Mucosa of descending colon (tissue), 3 donors: ENCODE measurements at regions not wholly inside any gene's neighbourhood (a gene's known extent, or its start where the extent isn't known, plus 50 kb on each side); places are given as distances from the start of the nearest gene placed in this dataset.

Experiments
- ATAC-seq: fragments of 200-7000 bp; cut with Tn5 transposase; one replicate; pipeline ENCODE4 v1.9.1; 2020; ENCODE audit warnings: mild to moderate bottlenecking, moderate library complexity
- DNase-seq, 3 donors: peaks; one replicate each; pipeline ENCODE4 v3.0.0-alpha.2; 2020
- H3K36me3 ChIP-seq: fragments of 200-600 bp; one replicate; pipeline ENCODE4 v1.8.0; 2021; ENCODE audit warnings: low read depth, mild to moderate bottlenecking
- H3K4me1 ChIP-seq: fragments of 200-600 bp; one replicate; pipeline ENCODE4 v1.8.0; 2021; ENCODE audit warnings: low read depth, mild to moderate bottlenecking
- H3K4me3 ChIP-seq: fragments of 200-600 bp; one replicate; pipeline ENCODE4 v1.8.0; 2021; ENCODE audit warnings: mild to moderate bottlenecking
- H3K9me3 ChIP-seq: fragments of 200-600 bp; one replicate; pipeline ENCODE4 v1.8.0; 2021; ENCODE audit warnings: mild to moderate bottlenecking
- intact Hi-C, 2 donors: fragments of 100-400 bp; cut with DNase I in 1 of 2; cut with micrococcal nuclease in 1 of 2; formaldehyde crosslinking; loops; one replicate each; pipeline versions ENCODE4 v1.11.0 to v1.11.1; 2022; cut with DNase I, micrococcal nuclease
- TF ChIP-seq, protein P1 (sequence below): fragments of 200-600 bp; IDR thresholded peaks from one replicate; pipeline ENCODE4 v1.8.0; 2022; ENCODE audit warnings: antibody characterized with exemption, mild to moderate bottlenecking
- donor health status: DM: no; HTN: no; CAD: no; lungs with moderate emphysema.
- donor health status: DM: no; HTN: no; CAD: no.
- donor health status: DM: no; HTN: yes; CAD: no.

GRCh38 chr5:159430361-159431012, 100.2 kb upstream of the IL12B start:
- TF ChIP-seq, protein P1, sequence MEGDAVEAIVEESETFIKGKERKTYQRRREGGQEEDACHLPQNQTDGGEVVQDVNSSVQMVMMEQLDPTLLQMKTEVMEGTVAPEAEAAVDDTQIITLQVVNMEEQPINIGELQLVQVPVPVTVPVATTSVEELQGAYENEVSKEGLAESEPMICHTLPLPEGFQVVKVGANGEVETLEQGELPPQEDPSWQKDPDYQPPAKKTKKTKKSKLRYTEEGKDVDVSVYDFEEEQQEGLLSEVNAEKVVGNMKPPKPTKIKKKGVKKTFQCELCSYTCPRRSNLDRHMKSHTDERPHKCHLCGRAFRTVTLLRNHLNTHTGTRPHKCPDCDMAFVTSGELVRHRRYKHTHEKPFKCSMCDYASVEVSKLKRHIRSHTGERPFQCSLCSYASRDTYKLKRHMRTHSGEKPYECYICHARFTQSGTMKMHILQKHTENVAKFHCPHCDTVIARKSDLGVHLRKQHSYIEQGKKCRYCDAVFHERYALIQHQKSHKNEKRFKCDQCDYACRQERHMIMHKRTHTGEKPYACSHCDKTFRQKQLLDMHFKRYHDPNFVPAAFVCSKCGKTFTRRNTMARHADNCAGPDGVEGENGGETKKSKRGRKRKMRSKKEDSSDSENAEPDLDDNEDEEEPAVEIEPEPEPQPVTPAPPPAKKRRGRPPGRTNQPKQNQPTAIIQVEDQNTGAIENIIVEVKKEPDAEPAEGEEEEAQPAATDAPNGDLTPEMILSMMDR = no peak
- H3K4me3 ChIP-seq = no peak overlapping the region
- DNase-seq (no peak), ATAC-seq (no peak)
- H3K9me3 ChIP-seq = no peaks in the 10 kb centered on the region
- H3K36me3 ChIP-seq = no peaks in the 10 kb centered on the region
- H3K4me1 ChIP-seq = no peaks in the 10 kb centered on the region
- intact Hi-C loops = no loop called here

DNA sequence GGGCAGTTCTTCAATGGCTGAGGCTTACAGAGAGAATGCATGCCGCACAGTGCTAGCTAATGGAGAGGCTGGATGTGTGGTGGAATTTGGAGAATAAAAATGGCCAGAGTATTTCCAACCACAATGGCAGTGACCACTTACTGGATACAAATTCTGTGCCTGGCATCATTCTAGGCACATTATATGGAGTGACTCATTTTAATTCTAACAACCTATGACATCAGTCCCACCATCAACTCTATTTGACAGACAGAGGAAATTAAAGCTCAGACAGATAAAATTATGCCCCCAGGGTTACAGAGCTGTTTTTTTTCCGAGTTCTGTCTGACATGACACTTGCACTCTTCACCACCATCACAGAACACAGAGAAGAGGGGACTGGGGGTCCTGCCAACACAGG, 105.6 kb upstream of the IL12B start:
- Histone ChIP-seq H3K9me3 (no peaks in the 10 kb centered on the region), H3K4me1 (no peaks in the 10 kb centered on the region), H3K36me3 (no peaks in the 10 kb centered on the region), H3K4me3 (no peak overlapping the region)
- no peak for ATAC-seq
- no peak for DNase-seq
- TF ChIP-seq, protein P1 = no peak
- intact Hi-C loops = no loop called here

DNA sequence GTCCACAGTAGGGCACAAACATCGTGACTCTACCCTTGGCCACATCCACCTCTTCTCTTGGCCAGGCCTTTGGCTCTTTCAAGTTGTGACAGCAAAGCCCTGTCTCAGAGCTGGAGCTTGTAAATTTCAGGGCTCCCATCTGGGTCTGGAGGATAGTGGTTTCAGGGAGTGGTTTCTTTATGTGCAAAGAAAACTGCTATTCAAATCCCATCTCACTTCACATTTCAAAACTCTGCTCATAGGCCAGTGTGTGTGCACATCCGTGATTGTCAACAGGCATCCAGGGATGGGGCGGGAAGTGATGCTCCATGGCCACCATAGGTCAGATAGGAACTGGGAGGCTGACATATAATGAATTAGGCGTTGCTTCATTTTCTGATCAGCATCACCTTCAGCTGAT, 107.8 kb upstream of the IL12B start:
- H3K4me1 ChIP-seq = no peaks in the 10 kb centered on the region
- no peaks in the 10 kb centered on the region for H3K36me3 ChIP-seq
- ATAC-seq (no peak), DNase-seq (no peak)
- TF ChIP-seq, protein P1 = no peak
- intact Hi-C loops = no loop called here
- H3K9me3 ChIP-seq = no peaks in the 10 kb centered on the region
- no peak overlapping the region for H3K4me3 ChIP-seq

GRCh38 chr5:159439002-159439401, 108.7 kb upstream of the IL12B start:
- ATAC-seq = no peak
- Histone ChIP-seq H3K4me1 (no peaks in the 10 kb centered on the region), H3K9me3 (no peaks in the 10 kb centered on the region), H3K4me3 (no peak overlapping the region), H3K36me3 (no peaks in the 10 kb centered on the region)
- intact Hi-C loops = no loop called here
- DNase-seq = no peak
- TF ChIP-seq, protein P1 = no peak

- intact Hi-C loops = loop anchor here in 1 of 2 donors (10.0 kb wide), 1 partner anchor 545 kb away; no protein-coding TSS in a partner anchor
- no peaks in the 10 kb centered on the region for H3K4me1 ChIP-seq
Observed at GRCh38 chr5:159440235-159440634, 109.9 kb upstream of the IL12B start.

More at GRCh38 chr5:159440235-159440634, 109.9 kb upstream of the IL12B start:
- no peak overlapping the region for H3K4me3 ChIP-seq
- TF ChIP-seq, protein P1 = no peak
- no peak for DNase-seq
- ATAC-seq = no peak
- H3K9me3 ChIP-seq = no peaks in the 10 kb centered on the region
- no peaks in the 10 kb centered on the region for H3K36me3 ChIP-seq
